ENCODE measurements at regions not wholly inside any gene's neighbourhood (a gene's known extent, or its start where the extent isn't known, plus 50 kb on each side); places are given as distances from the start of the nearest gene placed in this dataset.

GRCh38 chr16:77556201-77556873 lies 121.5 kb upstream of the ADAMTS18 start:
- DNase-seq, result no peak
- Mint-ChIP-seq H3K9me3 (no peaks in the 10 kb centered on the region), H3K4me3 (no peak overlapping the region), H3K27me3 (ENCODE audit: low read depth) (peaks cover 24% of the 10 kb centered on the region), H3K4me1 (ENCODE audit: low read depth) (no peaks in the 10 kb centered on the region), H3K27ac (no peak overlapping the region), H3K36me3 (ENCODE audit: low read depth) (no peaks in the 10 kb centered on the region)
- CTCF ChIA-PET, result no interaction called here
- intact Hi-C loops (cut with micrococcal nuclease), result no loop called here

GRCh38 chr16:77557385-77557784 lies 122.6 kb upstream of the ADAMTS18 start:
- CTCF ChIA-PET, result no interaction called here
- Mint-ChIP-seq H3K27me3 (ENCODE audit: low read depth) (peaks cover 25% of the 10 kb centered on the region), H3K27ac (no peak overlapping the region), H3K4me3 (no peak overlapping the region), H3K36me3 (ENCODE audit: low read depth) (no peaks in the 10 kb centered on the region), H3K9me3 (no peaks in the 10 kb centered on the region), H3K4me1 (ENCODE audit: low read depth) (no peaks in the 10 kb centered on the region)
- intact Hi-C loops (cut with micrococcal nuclease), result no loop called here
- DNase-seq, result no peak

GRCh38 chr16:77558786-77559185 lies 124.0 kb upstream of the ADAMTS18 start:
- intact Hi-C loops (cut with micrococcal nuclease), result no loop called here
- no peak overlapping the region for H3K4me3 Mint-ChIP-seq
- H3K4me1 Mint-ChIP-seq (ENCODE audit: low read depth), result no peaks in the 10 kb centered on the region
- no peak overlapping the region for H3K27ac Mint-ChIP-seq
- no peaks in the 10 kb centered on the region for H3K36me3 Mint-ChIP-seq (ENCODE audit: low read depth)
- CTCF ChIA-PET, result no interaction called here
- no peak for DNase-seq
- peaks cover 21% of the 10 kb centered on the region for H3K27me3 Mint-ChIP-seq (ENCODE audit: low read depth)
- H3K9me3 Mint-ChIP-seq, result no peaks in the 10 kb centered on the region

- H3K9me3 Mint-ChIP-seq, result no peaks in the 10 kb centered on the region
- no peaks in the 10 kb centered on the region for H3K36me3 Mint-ChIP-seq (ENCODE audit: low read depth)
- H3K27ac Mint-ChIP-seq, result no peak overlapping the region
- H3K4me1 Mint-ChIP-seq (ENCODE audit: low read depth), result no peaks in the 10 kb centered on the region
- CTCF ChIA-PET, result no interaction called here
- peaks cover 23% of the 10 kb centered on the region for H3K27me3 Mint-ChIP-seq (ENCODE audit: low read depth)
- DNase-seq, result no peak
- intact Hi-C loops (cut with micrococcal nuclease), result no loop called here
- H3K4me3 Mint-ChIP-seq, result no peak overlapping the region
Observed at GRCh38 chr16:77562497-77562896, 127.7 kb upstream of the ADAMTS18 start.

- Mint-ChIP-seq H3K27me3 (ENCODE audit: low read depth) (peaks cover 31% of the 10 kb centered on the region), H3K9me3 (no peaks in the 10 kb centered on the region), H3K27ac (no peak overlapping the region), H3K4me1 (ENCODE audit: low read depth) (no peaks in the 10 kb centered on the region), H3K4me3 (no peak overlapping the region), H3K36me3 (ENCODE audit: low read depth) (no peaks in the 10 kb centered on the region)
- intact Hi-C loops (cut with micrococcal nuclease), result no loop called here
- DNase-seq, result no peak
- CTCF ChIA-PET, result interaction anchor here (1.0 kb wide), 1 partner anchor 201 kb away, joined by 3 read pairs; no protein-coding TSS in a partner anchor
Observed at GRCh38 chr16:77564791-77565390, 130.1 kb upstream of the ADAMTS18 start.

- Mint-ChIP-seq H3K36me3 (ENCODE audit: low read depth) (no peaks in the 10 kb centered on the region), H3K27ac (no peak overlapping the region), H3K27me3 (ENCODE audit: low read depth) (peaks cover 30% of the 10 kb centered on the region), H3K4me1 (ENCODE audit: low read depth) (no peaks in the 10 kb centered on the region), H3K9me3 (no peaks in the 10 kb centered on the region), H3K4me3 (no peak overlapping the region)
- CTCF ChIA-PET, result interaction anchor here (0.7 to 1.5 kb wide), 5 partner anchors 14 to 333 kb away, joined by 3 to 6 read pairs (median 5); no protein-coding TSS in a partner anchor
- intact Hi-C loops (cut with micrococcal nuclease), result no loop called here
- no peak for DNase-seq
Observed at GRCh38 chr16:77569406-77569805, 134.6 kb upstream of the ADAMTS18 start.

- intact Hi-C loops (cut with micrococcal nuclease), result no loop called here
- Mint-ChIP-seq H3K9me3 (no peaks in the 10 kb centered on the region), H3K27ac (no peak overlapping the region), H3K36me3 (ENCODE audit: low read depth) (no peaks in the 10 kb centered on the region), H3K4me3 (no peak overlapping the region), H3K27me3 (ENCODE audit: low read depth) (peaks cover 25% of the 10 kb centered on the region), H3K4me1 (ENCODE audit: low read depth) (no peaks in the 10 kb centered on the region)
- CTCF ChIA-PET, result interaction anchor here (0.7 to 1.6 kb wide), 3 partner anchors 11 to 334 kb away, joined by 3 to 6 read pairs (median 6); no protein-coding TSS in a partner anchor
- DNase-seq, result no peak
Observed at GRCh38 chr16:77570574-77570973, 135.7 kb upstream of the ADAMTS18 start.

GRCh38 chr16:77571115-77571862 lies 136.5 kb upstream of the ADAMTS18 start:
- Mint-ChIP-seq H3K27me3 (ENCODE audit: low read depth) (peaks cover 24% of the 10 kb centered on the region), H3K4me1 (ENCODE audit: low read depth) (no peaks in the 10 kb centered on the region), H3K9me3 (no peaks in the 10 kb centered on the region), H3K27ac (no peak overlapping the region), H3K4me3 (no peak overlapping the region), H3K36me3 (ENCODE audit: low read depth) (no peaks in the 10 kb centered on the region)
- no peak for DNase-seq
- intact Hi-C loops (cut with micrococcal nuclease), result no loop called here
- CTCF ChIA-PET, result interaction anchor here (1.6 kb wide), 1 partner anchor 10 kb away, joined by 6 read pairs; no protein-coding TSS in a partner anchor

- intact Hi-C loops (cut with micrococcal nuclease), result no loop called here
- Mint-ChIP-seq H3K27me3 (ENCODE audit: low read depth) (peaks cover 21% of the 10 kb centered on the region), H3K4me3 (no peak overlapping the region), H3K36me3 (ENCODE audit: low read depth) (no peaks in the 10 kb centered on the region), H3K4me1 (ENCODE audit: low read depth) (no peaks in the 10 kb centered on the region), H3K27ac (no peak overlapping the region), H3K9me3 (no peaks in the 10 kb centered on the region)
- DNase-seq, result no peak
- CTCF ChIA-PET, result no interaction called here
Observed at GRCh38 chr16:77574867-77575624, 140.2 kb upstream of the ADAMTS18 start.

GRCh38 chr16:77579351-77579891 lies 142.9 kb upstream of the NUDT7 start:
- DNase-seq, result no peak
- Mint-ChIP-seq H3K4me3 (no peak overlapping the region), H3K36me3 (ENCODE audit: low read depth) (no peaks in the 10 kb centered on the region), H3K4me1 (ENCODE audit: low read depth) (no peaks in the 10 kb centered on the region), H3K27me3 (ENCODE audit: low read depth) (peaks cover 13% of the 10 kb centered on the region), H3K9me3 (no peaks in the 10 kb centered on the region), H3K27ac (no peak overlapping the region)
- intact Hi-C loops (cut with micrococcal nuclease), result no loop called here
- CTCF ChIA-PET, result interaction anchor here (9.1 kb wide), 1 partner anchor 342 kb away, joined by 179 read pairs; no protein-coding TSS in a partner anchor

- CTCF ChIA-PET, result interaction anchor here (0.8 to 9.1 kb wide), 5 partner anchors 10 to 351 kb away, joined by 3 to 179 read pairs (median 6); no protein-coding TSS in a partner anchor
- no peak for DNase-seq
- H3K4me3 Mint-ChIP-seq, result no peak overlapping the region
- H3K9me3 Mint-ChIP-seq, result no peaks in the 10 kb centered on the region
- H3K4me1 Mint-ChIP-seq (ENCODE audit: low read depth), result no peaks in the 10 kb centered on the region
- intact Hi-C loops (cut with micrococcal nuclease), result loop anchor here (5.0 kb wide), 2 partner anchors 144 to 391 kb away; partner anchors contain the start of gene ADAMTS18
- peaks cover 22% of the 10 kb centered on the region for H3K27me3 Mint-ChIP-seq (ENCODE audit: low read depth)
- H3K27ac Mint-ChIP-seq, result no peak overlapping the region
- H3K36me3 Mint-ChIP-seq (ENCODE audit: low read depth), result no peaks in the 10 kb centered on the region
Observed at GRCh38 chr16:77581706-77582105, 140.6 kb upstream of the NUDT7 start.

Data from activated naive CD4-positive, alpha-beta T cell treated with anti-CD3 and anti-CD28 coated beads for 36 hours (primary cell).